RWPE2 (cell line): ENCODE measurements at regions not wholly inside any gene's neighbourhood (a gene's known extent, or its start where the extent isn't known, plus 50 kb on each side); places are given as distances from the start of the nearest gene placed in this dataset.

Experiments used
- ATAC-seq: fragments of 200-7000 bp; cut with Tn5 transposase; 3 replicates; pipeline ENCODE4 v1.9.1; 2021; ENCODE audit warnings: low read depth
- DNase-seq: peaks from one replicate; pipeline ENCODE4 v3.0.0-alpha.2; 2020; ENCODE audit warnings: low spot score
- H3K27ac ChIP-seq: fragments of 450-650 bp; 2 replicates; pipeline ENCODE4 v1.5.1; 2017; ENCODE audit warnings: mild to moderate bottlenecking; ENCODE audit not compliant: poor library complexity, severe bottlenecking
- H3K27me3 ChIP-seq: fragments of 250-450 bp; sonication (Bioruptor Pico); 2 replicates; pipeline ENCODE4 v1.5.1; 2021; ENCODE audit warnings: mild to moderate bottlenecking, moderate library complexity; ENCODE audit not compliant: insufficient read depth, poor library complexity, severe bottlenecking
- H3K36me3 ChIP-seq: fragments of 250-450 bp; sonication (Bioruptor Pico); 2 replicates; pipeline ENCODE4 v1.5.1; 2020; ENCODE audit warnings: low read depth, mild to moderate bottlenecking, moderate library complexity
- H3K4me1 ChIP-seq: fragments of 250-450 bp; sonication (Bioruptor Pico); 2 replicates; pipeline ENCODE4 v1.5.1; 2021; ENCODE audit warnings: mild to moderate bottlenecking, moderate library complexity; ENCODE audit not compliant: insufficient read depth, poor library complexity, severe bottlenecking
- H3K4me3 ChIP-seq: fragments of 250-450 bp; sonication (Bioruptor Pico); 2 replicates; pipeline ENCODE4 v1.5.1; 2021; ENCODE audit warnings: mild to moderate bottlenecking, moderate library complexity; ENCODE audit not compliant: severe bottlenecking
- H3K9me3 ChIP-seq: fragments of 250-450 bp; sonication (Bioruptor Pico); 2 replicates; pipeline ENCODE4 v1.5.1; 2021; ENCODE audit warnings: mild to moderate bottlenecking, moderate library complexity; ENCODE audit not compliant: severe bottlenecking
- CTCF ChIP-seq: fragments of 450-650 bp; IDR thresholded peaks from one replicate; pipeline ENCODE4 v1.5.1; 2017; ENCODE audit warnings: mild to moderate bottlenecking, moderate library complexity; ENCODE audit not compliant: poor library complexity, severe bottlenecking

GRCh38 chr3:17995769-17996168 lies 253.3 kb upstream of the TBC1D5 start:
- Histone ChIP-seq H3K36me3 (no peaks in the 10 kb centered on the region), H3K4me3 (no peak overlapping the region), H3K9me3 (no peaks in the 10 kb centered on the region), H3K4me1 (no peaks in the 10 kb centered on the region), H3K27me3 (no peaks in the 10 kb centered on the region), H3K27ac (no peak overlapping the region)
- DNase-seq = no peak
- no peak for ATAC-seq
- no peak for TF ChIP-seq CTCF

- no peaks in the 10 kb centered on the region for H3K36me3 ChIP-seq
- ATAC-seq = no peak
- no peaks in the 10 kb centered on the region for H3K27me3 ChIP-seq
- DNase-seq = no peak
- H3K4me3 ChIP-seq = no peak overlapping the region
- TF ChIP-seq CTCF = no peak
- H3K4me1 ChIP-seq = no peaks in the 10 kb centered on the region
- no peaks in the 10 kb centered on the region for H3K9me3 ChIP-seq
- no peak overlapping the region for H3K27ac ChIP-seq
Measured at GRCh38 chr3:17994167-17994566, 251.7 kb upstream of the TBC1D5 start.

- no peak for DNase-seq
- no peaks in the 10 kb centered on the region for H3K36me3 ChIP-seq
- no peak for ATAC-seq
- no peak for TF ChIP-seq CTCF
- H3K4me3 ChIP-seq = no peak overlapping the region
- no peaks in the 10 kb centered on the region for H3K4me1 ChIP-seq
- no peaks in the 10 kb centered on the region for H3K9me3 ChIP-seq
- H3K27ac ChIP-seq = no peak overlapping the region
- no peaks in the 10 kb centered on the region for H3K27me3 ChIP-seq
Measured at GRCh38 chr3:17990390-17990789, 248.0 kb upstream of the TBC1D5 start.

GRCh38 chr3:17986348-17986816 lies 244.0 kb upstream of the TBC1D5 start:
- Histone ChIP-seq H3K4me1 (no peaks in the 10 kb centered on the region), H3K9me3 (no peaks in the 10 kb centered on the region), H3K36me3 (no peaks in the 10 kb centered on the region), H3K4me3 (no peak overlapping the region), H3K27me3 (no peaks in the 10 kb centered on the region), H3K27ac (no peak overlapping the region)
- TF ChIP-seq CTCF = no peak
- DNase-seq (no peak), ATAC-seq (no peak)

- Histone ChIP-seq H3K4me3 (no peak overlapping the region), H3K27ac (no peak overlapping the region), H3K9me3 (no peaks in the 10 kb centered on the region), H3K4me1 (no peaks in the 10 kb centered on the region), H3K27me3 (no peaks in the 10 kb centered on the region), H3K36me3 (no peaks in the 10 kb centered on the region)
- no peak for DNase-seq
- TF ChIP-seq CTCF = no peak
- no peak for ATAC-seq
Measured at GRCh38 chr3:17985658-17986347, 243.4 kb upstream of the TBC1D5 start.
